ENCODE measurements at regions not wholly inside any gene's neighbourhood (a gene's known extent, or its start where the extent isn't known, plus 50 kb on each side); places are given as distances from the start of the nearest gene placed in this dataset.

DNA sequence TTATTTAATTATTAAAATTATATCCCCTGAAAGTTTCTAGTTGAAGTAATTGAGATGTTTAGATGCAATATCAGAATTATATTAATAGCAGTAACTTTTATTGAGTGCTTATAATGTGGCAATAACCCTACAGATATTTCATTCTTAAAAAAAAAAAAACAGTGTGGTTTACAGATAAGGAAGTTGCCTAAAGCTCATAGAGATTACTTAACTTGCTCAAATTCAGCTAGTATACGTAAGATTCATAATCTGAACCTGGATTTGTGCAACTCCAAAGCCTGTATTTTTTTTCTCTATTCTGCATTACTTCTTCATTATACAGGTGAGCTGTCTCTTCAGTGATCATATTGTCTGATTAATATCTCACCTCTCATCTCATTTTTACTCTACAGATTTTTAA lies 156.0 kb upstream of the PTBP2 start:
- in situ Hi-C loops (cut with MboI; ENCODE audit: low pct_unique_long_range_greater_than_20kb, low sequenced_read_pairs, unreplicated experiment): no loop called here
- no peak for DNase-seq (ENCODE audit: low spot score)
- TF ChIP-seq, protein P1, sequence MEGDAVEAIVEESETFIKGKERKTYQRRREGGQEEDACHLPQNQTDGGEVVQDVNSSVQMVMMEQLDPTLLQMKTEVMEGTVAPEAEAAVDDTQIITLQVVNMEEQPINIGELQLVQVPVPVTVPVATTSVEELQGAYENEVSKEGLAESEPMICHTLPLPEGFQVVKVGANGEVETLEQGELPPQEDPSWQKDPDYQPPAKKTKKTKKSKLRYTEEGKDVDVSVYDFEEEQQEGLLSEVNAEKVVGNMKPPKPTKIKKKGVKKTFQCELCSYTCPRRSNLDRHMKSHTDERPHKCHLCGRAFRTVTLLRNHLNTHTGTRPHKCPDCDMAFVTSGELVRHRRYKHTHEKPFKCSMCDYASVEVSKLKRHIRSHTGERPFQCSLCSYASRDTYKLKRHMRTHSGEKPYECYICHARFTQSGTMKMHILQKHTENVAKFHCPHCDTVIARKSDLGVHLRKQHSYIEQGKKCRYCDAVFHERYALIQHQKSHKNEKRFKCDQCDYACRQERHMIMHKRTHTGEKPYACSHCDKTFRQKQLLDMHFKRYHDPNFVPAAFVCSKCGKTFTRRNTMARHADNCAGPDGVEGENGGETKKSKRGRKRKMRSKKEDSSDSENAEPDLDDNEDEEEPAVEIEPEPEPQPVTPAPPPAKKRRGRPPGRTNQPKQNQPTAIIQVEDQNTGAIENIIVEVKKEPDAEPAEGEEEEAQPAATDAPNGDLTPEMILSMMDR (IDR thresholded peaks at IDR 0.05; ENCODE audit: extremely low read depth, insufficient read depth, missing control alignments): no peak

- DNase-seq (ENCODE audit: low spot score): no peak
- TF ChIP-seq, protein P1 (IDR thresholded peaks at IDR 0.05; ENCODE audit: extremely low read depth, insufficient read depth, missing control alignments): no peak
- in situ Hi-C loops (cut with MboI; ENCODE audit: low pct_unique_long_range_greater_than_20kb, low sequenced_read_pairs, unreplicated experiment): no loop called here
Measured at GRCh38 chr1:96568639-96569038, 152.9 kb upstream of the PTBP2 start.

DNA sequence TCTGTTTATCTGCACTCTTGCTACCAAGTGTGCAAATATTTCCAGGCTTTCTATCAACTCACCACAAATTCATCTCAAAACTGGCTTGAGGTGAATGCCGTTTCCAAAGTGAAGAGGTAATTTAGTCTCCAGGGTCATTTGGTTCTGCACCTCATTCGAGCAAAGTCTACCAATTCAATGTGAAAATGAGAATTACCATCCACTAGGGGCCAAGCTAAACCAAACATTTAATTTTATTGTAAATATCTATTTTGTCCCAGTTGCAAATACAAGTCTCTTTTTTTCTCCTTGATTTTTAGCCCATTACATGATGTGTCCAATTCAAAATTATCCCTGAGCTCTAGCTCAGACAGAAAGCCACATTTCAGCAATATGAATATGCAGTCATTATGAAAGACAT lies 152.3 kb upstream of the PTBP2 start:
- DNase-seq (ENCODE audit: low spot score): no peak
- in situ Hi-C loops (cut with MboI; ENCODE audit: low pct_unique_long_range_greater_than_20kb, low sequenced_read_pairs, unreplicated experiment): no loop called here

DNA sequence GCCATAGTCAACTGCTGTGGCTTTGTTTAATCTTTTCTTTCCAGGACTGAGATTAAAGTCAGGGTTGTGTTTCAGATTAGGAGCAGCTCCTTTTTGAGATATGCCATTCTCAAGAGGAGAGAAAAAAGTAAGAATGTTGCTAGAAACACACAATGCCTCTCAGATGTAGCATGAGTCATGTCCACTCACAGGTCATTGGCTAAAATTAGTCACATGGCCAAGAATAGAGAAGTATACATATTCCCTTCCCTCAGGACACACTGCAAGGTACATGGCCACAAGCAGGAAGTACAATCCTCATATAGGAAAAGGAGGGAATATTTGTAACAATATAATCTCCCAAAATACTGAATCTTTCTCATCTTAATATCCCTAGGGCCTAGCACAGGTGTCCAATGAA lies 141.9 kb upstream of the PTBP2 start:
- no peak for DNase-seq (ENCODE audit: low spot score)
- TF ChIP-seq, protein P1 (IDR thresholded peaks at IDR 0.05; ENCODE audit: extremely low read depth, insufficient read depth, missing control alignments): no peak
- in situ Hi-C loops (cut with MboI; ENCODE audit: low pct_unique_long_range_greater_than_20kb, low sequenced_read_pairs, unreplicated experiment): no loop called here

More for the DNA sequence above, 152.3 kb upstream of the PTBP2 start:
- TF ChIP-seq, protein P1 (IDR thresholded peaks at IDR 0.05; ENCODE audit: extremely low read depth, insufficient read depth, missing control alignments): no peak

GRCh38 chr1:96580920-96581319 lies 140.7 kb upstream of the PTBP2 start:
- no peak for DNase-seq (ENCODE audit: low spot score)
- in situ Hi-C loops (cut with MboI; ENCODE audit: low pct_unique_long_range_greater_than_20kb, low sequenced_read_pairs, unreplicated experiment): no loop called here
- TF ChIP-seq, protein P1 (IDR thresholded peaks at IDR 0.05; ENCODE audit: extremely low read depth, insufficient read depth, missing control alignments): no peak

DNA sequence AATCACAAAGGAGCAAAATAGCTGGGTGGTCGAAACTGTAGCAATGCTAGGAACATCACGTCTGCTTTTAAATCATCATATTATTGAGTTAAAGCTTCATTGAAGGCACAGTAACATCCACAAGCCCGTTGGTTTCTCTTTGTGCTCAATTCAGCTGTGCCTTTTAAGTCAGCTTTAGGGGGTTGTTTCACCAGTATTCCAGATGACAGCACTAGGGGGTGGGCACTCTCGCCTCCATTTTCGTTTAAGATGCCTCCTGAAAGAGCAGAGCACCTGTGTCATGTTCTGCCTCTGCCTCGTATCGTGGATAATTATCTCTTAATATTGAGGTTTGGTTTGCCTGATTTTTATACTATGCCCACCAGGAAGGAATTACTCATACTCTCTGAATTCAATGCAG lies 139.8 kb upstream of the PTBP2 start:
- in situ Hi-C loops (cut with MboI; ENCODE audit: low pct_unique_long_range_greater_than_20kb, low sequenced_read_pairs, unreplicated experiment): no loop called here
- TF ChIP-seq, protein P1 (IDR thresholded peaks at IDR 0.05; ENCODE audit: extremely low read depth, insufficient read depth, missing control alignments): no peak
- DNase-seq (ENCODE audit: low spot score): no peak

GRCh38 chr1:96583903-96584302 lies 137.7 kb upstream of the PTBP2 start:
- in situ Hi-C loops (cut with MboI; ENCODE audit: low pct_unique_long_range_greater_than_20kb, low sequenced_read_pairs, unreplicated experiment): no loop called here
- DNase-seq (ENCODE audit: low spot score): no peak
- TF ChIP-seq, protein P1 (IDR thresholded peaks at IDR 0.05; ENCODE audit: extremely low read depth, insufficient read depth, missing control alignments): no peak
